ENCODE measurements at regions not wholly inside any gene's neighbourhood (a gene's known extent, or its start where the extent isn't known, plus 50 kb on each side); places are given as distances from the start of the nearest gene placed in this dataset.

DNA sequence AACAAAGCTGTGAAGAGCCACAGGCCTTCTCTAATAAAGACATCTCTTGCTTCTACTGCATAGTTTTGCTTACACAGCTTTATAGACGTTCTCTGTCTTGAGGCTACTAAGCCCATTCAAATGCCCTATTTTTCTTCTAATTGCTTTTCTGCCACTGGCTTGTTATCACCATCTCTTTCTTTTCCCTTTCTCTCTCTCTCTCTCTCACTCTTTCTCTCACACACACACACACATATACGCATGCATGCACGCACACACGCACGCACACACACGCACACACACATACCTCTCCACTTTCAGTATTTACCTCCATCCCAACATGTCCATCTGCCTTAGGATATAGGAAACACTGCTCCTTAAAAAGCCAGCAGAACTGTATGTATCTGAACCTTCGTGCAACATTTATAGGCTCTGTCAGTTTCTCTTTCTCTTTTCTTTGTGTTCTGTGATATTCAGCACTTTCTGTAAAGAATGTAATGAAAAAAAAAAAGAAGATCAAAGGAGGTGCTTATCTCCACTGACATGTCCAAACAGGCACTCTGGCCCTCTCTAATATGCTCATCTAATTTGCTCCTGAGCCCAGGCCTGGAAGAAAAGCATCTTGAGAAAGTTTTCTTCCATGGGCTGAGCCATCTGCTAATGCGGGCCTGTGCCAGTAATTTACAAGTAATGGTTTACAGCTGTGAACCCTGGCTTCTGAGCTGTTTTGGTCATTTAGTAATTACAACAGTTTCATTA lies 1046.7 kb upstream of the MAP3K7 start:
- no peak for DNase-seq (ENCODE audit: low spot score)

DNA sequence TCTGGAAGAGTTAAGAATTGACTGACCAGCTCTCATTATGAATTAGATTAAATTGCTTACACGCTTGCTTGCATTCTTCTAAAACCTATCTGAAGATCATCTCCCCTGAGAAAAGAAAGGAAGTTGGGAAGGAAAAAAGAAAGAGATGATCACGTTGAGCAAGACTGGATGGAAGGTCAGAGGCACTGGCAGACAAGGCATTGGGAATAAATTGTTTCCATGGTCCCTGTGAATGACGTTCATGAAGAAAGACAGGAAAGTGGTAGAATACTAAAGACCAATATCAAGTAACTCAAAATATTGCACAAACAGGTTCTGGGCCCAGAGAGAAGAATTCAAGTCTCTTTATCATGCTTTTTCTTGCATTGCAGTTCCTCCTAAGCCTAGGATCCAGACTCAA lies 1045.4 kb upstream of the MAP3K7 start:
- no peak for DNase-seq (ENCODE audit: low spot score)

DNA sequence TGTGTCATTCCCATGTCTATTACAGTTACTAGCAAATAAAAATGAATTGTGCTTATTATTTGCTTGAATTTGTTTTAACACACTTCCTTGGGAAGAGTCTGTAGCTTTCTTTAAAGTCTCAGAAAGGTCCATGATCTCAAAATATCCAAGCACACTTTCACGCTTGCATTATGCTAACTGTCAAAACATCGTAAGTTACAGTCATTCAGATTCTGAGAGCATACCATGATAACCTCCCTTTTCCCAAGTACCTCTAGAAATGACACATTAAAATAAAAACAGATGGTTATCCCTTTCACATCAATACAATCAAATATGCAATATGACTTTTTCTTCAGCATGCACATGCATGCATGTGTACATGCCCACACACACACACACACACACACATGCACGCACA lies 1044.4 kb upstream of the MAP3K7 start:
- no peak for DNase-seq (ENCODE audit: low spot score)

DNA sequence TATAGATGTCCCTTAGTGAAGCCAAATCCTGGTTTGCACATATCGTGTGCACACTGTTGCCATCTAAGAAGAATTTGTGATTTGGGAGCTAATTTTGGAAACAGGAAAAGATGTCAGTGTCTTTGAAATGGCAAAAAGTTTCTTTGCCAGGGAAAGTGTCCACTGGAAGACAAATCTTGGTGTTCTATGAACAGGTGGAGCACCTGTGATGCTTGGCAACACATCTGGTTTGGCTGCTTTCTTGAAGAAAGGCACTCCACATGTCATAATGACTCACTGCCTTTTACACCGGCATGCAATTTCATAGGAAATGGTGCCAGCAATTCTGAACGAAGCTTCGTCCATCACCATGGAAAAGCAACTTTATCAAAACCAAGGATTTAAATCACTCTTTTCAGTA lies 1040.0 kb upstream of the MAP3K7 start:
- no peak for DNase-seq (ENCODE audit: low spot score)

DNA sequence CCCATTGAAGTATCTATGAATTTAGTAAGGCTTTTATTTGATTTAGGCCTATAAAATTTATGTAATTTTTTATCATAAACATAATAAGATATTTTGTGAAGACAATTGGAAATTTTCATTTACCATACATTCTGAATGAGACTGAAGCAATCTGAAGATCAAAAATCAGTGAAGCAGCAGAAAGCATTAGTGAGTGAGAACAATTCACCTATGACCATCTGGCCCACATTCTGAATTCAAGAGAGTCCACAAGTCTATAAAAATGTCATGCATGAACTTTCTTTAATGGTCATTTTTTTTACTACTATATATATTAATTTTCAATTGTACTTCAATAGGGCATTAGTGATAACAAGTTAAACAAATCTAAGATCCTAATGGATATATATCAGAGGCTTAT lies 1026.6 kb upstream of the MAP3K7 start:
- no peak for DNase-seq (ENCODE audit: low spot score)

DNA sequence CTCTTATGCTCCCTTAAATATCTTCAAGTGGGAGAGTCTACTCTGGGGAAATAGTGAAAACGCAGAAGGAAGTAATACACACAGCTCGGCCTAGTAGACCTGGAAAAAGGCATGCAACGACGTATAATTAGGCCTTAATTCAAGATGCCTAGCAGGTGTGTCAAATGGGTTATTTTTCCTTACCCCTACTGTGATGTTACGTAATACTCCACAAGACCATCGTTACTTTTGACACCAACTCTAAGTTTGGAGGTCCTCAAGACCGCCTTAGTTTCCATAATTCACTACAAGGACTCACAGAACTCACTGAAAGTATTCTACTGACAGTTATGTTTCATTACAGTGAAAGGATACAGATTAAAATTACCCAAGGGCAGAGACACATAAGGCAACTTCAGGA lies 1024.3 kb upstream of the MAP3K7 start:
- DNase-seq (ENCODE audit: low spot score): no peak

DNA sequence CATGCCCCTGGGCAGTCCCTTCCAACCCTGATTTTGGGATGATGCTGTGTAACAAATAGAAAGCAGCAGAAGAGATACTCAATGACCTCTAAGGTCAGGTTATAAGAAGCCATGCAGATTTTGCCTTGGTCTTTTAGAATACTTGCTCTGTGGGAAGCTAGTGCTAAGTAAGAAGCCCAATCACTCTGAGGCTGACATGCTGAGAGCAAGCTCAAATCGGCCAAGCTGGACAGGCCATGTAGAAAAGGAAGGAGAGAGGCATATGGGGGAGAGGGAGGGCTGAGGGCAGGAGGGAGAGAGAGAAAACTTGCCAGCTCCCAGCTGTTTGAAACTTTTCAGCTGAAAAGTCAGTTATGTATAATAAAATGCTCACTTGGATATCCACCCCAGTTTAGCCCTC lies 1021.6 kb upstream of the MAP3K7 start:
- DNase-seq (ENCODE audit: low spot score): no peak

DNA sequence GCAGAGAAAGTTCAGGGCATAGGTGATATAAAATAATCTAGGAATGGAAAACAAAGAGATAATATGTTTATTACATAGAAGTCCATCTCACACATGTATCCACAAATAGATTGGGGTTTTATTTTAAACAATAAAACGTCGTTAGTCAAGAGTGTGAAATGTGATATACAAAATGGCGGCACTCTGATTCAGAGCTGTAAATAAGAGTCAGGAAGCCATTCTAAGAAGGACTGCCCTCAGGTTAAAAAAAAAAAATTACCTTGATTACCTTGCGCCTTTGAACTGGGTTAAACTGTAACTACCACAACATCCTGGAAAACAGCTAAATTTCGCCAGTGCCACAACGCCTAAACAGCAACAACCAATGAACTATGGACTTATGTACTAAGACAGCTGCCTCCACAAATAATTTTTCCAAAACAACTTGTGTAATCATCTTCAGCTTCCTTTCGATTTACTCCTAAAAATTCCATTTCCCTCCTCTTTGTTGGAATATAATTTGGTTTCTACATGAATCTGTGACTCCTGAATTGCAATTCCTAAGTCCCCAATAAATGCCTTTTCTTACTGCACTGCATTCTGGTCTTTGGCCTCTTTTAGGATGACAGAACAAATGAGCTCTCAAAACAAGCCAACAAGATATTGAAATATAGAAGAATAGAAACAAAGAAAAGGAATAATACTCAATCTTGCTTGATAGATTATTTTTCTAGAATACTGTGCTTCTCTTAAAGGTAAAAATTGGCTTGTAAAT lies 1019.5 kb upstream of the MAP3K7 start:
- no peak for DNase-seq (ENCODE audit: low spot score)

DNA sequence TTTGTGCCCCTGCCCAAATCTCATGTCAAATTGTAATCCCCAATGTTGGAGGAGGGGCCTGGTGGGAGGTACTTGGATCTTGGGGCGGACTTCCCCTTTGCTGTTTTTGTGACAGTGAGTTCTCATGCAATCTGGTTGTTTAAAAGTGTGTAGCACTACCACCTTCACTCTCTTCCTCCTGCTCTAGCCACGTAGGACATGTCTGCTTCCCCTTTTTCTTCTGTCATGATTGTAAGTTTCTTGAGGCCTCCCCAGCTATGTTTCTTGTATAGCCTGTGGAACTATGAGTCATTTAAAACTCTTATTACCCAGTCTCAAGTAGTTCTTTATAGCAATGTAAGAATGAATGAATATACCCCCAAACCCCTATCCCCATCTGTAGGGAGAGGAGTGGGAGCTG lies 1013.7 kb upstream of the MAP3K7 start:
- no peak for DNase-seq (ENCODE audit: low spot score)

DNA sequence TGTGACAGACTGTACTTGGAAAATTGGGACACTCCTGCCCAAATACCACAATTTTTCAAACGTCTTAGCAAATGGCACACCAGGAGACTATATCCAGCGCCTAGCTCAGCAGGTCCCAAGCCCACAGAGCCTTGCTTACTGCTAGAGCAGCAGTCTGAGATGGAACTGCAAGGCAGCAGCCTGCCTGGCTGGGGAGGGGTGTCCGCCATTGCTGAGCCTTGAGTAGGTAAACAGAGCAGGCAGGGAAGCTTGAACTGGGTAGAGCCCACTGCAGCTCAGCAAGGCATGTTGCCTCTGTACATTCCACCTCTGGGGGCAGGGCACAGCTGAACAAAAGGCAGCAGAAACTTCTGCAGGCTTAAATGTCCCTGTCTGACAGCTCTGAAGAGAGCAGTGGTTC lies 1003.3 kb upstream of the MAP3K7 start:
- DNase-seq (ENCODE audit: low spot score): no peak

DNA sequence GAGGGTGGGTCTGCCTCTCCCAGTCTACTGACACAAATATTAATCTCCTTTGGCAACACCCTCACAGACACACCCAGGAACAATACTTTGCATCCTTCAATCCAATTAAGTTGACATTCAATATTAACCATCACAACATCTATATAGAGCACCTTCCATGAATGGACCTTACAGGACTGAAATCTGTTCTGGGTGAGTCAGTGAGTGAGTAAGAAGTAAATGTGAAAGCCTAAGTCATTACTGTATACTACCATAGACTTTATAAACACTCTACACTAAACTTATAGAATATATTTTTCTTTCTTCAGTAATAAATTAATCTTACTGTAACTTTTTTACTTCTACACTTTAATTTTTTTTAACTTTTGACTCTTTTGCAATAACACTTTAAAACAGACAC lies 993.8 kb upstream of the MAP3K7 start:
- DNase-seq (ENCODE audit: low spot score): no peak

DNA sequence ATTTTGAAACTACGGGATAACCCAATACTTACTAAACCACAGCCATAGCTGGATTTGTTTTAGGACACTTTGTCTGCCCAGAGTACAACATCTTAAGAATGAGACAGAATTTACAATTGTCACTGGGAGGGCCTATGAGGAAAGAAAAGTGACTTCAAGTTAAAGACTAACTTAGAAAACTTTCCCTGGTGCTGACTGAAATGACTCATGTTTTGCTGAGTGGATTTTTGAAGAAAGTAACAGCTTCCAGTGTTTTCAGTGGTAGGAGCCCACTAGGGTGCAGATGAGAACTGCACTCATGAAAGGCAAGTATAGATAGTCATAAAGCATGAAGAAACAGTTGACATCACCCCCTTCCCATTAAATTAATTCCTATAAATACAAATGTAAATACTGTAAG lies 988.2 kb upstream of the MAP3K7 start:
- DNase-seq (ENCODE audit: low spot score): no peak

DNA sequence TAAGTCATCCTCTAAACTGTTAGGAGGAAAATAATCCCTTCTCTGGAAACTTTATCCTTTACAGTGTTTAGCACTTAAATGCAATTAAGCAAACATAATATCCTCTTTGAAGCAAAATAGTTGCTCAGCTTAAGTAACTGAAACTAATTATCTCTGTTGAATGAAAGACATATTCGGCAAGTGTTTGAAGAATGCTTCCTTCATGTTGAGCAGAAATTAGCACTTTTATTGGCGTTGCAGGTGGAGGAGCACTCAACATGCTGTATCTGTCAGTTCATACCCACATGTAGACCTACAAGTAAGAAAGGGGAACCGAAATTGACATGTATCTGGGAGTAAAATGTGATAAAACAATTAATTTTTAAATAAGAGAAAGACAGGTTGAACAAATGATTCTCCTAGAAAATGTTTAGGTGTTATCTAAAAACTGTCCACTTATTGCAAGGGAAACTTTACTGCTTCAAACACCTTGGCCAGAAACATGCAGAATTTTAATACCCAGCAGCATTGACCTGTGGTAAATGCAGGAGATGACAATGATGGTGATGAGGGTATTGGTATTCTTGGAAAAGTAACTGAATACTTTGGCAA lies 987.0 kb upstream of the MAP3K7 start:
- no peak for DNase-seq (ENCODE audit: low spot score)

DNA sequence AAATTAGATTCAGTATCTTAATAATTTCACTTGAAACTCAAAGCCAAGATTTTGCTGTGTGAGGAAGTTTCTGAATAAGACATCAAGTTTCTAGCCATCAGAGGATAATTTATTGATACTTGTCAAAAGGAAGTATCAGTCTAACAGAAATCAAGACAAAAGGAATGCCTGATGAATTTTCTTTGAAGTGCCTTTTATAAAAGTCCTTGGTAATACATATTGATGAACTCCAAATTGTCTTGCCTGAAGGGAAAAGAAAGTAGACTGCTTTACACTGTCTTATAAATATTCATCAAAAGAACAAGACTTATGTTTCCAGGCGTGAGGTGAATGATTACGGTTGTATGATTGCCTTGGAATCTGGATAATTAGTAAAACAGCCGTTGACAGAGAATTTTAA lies 986.0 kb upstream of the MAP3K7 start:
- DNase-seq (ENCODE audit: low spot score): no peak

DNA sequence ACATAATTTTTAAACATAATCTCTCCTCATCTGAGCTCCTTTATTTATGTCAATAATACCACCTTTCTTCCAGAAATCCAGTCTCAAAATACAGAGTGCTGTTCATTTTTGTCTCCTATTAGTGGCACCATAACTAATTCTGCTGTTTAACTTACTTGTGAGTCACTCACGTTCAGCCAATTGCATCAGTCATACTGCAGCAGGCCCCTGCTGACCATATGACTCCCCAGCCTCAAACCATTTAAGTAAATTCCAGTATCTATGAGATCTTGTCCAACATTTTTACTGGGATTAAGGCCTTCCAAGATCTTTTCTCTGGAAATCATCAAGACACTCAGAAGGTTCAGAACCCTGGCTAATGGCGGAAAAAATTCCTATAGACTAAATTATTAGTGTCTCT lies 982.2 kb upstream of the MAP3K7 start:
- no peak for DNase-seq (ENCODE audit: low spot score)

DNA sequence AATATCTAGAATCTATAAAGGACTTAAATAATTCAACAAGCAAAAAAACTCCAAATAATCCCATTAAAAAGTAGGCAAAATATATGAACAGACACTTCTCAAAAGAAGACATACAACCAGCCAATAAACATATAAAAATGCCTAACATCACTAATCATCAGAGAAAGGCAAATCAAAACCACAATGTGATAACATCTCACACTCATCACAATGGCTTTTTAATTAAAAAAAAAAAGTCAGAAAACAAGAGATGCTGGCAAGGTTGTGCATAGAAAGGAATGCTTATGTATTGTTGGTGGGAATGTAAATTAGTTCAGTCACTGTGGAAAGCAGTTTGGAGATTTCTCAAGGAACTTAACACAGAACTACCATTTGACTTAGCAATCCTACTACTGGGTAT lies 979.6 kb upstream of the MAP3K7 start:
- DNase-seq (ENCODE audit: low spot score): no peak

DNA sequence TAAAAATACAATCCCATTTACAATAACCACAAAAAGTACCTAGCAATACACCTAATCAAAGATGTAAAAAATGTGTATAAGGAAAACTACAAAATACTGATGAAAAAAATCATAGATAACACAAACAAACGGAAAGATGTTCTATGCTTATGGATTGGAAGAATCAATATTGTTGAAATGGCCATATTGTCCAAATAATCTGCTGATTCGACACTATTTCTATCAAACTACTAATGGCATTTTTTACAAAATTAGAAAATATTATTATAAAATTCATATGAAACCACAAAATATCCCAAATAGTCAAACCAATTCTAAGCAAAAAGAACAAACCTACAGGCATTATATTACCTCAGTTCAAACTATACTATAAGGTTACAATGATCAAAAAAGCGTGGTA lies 978.3 kb upstream of the MAP3K7 start:
- no peak for DNase-seq (ENCODE audit: low spot score)

DNA sequence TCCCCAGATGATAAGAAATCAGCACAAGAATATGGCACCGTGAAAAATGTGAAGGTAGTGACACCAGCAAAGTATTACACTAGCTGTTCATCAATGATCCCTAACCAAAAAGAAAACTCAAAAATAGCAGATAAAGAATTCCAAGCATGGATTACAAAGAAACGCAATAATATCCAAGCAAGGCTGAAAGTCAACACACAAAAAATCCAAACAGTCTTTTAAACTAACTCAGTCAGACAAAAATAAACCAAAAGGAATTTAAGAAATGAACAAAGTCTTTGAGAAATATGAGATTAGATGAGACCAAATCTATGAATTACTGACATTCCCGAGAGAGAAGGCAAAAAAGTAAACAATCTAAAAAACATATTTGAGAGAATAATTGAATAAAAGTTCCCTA lies 976.1 kb upstream of the MAP3K7 start:
- DNase-seq (ENCODE audit: low spot score): no peak

DNA sequence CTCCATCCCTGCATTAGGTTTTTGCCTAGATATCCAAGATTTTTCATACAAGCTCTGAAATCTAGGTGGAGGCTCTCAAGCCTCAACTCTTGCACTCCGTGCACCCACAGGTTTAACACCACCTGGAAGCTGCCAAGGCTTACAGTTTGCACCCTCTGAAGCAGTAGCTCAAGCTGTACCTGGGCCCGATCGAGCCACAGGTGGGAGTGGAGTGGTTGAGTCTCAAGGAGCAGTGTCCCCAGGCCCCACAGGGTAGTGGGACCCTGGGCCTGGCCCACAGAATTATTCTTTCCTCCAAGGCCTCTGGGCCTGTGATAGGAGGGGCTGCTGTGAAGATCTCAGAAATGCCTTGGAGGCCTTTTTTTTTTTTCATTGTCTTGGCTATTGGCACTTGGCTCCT lies 973.5 kb upstream of the MAP3K7 start:
- DNase-seq (ENCODE audit: low spot score): no peak

DNA sequence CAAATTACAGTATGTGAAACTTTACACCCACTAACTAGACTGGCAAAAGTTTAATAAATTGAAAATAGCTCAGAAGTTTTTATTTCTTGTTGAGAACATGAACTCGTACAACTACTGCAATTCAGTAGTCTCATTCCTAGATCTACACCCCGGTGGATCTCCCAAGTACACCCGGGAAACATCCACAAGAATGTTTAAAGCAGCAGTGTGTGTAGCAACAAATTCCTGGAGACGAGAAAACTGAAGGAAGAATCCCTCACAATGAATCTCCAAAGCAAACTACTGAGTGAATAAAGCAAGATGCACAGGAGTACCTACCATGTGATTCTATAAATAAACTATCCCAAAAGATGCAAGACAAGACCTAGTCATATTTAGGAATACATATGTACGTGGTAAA lies 954.0 kb upstream of the MAP3K7 start:
- no peak for DNase-seq (ENCODE audit: low spot score)

DNA sequence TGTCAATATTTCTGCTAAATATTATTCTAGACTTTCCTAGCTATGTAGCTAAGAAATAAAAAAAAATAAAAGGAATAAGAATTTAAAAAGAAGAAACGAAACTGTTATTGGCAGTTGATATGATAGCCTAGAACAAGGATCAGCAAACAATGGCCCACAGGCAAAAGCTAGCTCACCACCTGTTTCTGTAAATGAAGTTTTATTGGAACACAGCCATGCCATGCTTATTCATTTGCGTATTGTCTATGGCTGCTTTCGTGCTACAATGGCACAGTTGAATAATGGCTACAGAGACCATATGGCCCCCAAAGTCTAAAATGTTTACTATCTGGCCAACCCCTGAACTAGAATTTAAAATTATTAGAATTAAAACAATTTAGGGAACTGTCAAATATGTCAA lies 952.6 kb upstream of the MAP3K7 start:
- no peak for DNase-seq (ENCODE audit: low spot score)

DNA sequence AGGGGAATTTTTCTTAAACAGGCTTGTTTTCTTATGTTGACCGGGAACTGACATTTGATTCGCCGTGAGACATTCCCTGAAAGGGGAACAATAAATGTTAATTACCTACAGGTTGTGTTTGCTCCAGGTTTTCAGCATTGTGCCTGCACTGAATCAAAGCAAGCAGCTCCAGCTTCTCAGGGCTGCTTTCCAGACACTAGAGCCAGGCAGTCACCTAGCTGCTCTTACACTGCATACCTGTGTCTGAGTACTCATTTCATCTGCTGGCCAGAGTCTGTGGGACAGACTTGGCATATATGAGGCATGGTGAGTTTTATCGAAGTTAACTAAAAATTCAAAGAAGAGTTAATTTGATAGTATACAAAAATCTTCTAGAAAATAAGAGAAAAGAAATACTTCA lies 951.8 kb upstream of the MAP3K7 start:
- no peak for DNase-seq (ENCODE audit: low spot score)

DNA sequence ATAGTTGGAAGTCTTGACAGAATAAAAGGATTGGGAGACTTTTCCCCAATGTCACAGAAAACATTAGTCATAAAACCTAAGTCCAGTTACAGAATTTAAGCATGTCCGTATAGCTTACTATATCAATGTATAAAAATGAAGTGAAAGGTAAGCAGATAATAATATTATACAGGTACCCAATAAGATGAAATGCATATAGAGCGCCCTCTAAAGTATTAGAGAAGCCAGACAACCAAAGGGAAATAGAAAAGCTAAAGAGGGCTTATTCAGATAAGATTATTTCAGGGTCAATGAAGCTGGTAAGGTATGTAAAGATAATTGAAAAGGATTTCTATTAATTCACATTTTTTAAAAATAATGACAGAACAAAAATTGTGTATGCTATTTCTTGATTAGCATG lies 947.7 kb upstream of the MAP3K7 start:
- DNase-seq (ENCODE audit: low spot score): no peak

DNA sequence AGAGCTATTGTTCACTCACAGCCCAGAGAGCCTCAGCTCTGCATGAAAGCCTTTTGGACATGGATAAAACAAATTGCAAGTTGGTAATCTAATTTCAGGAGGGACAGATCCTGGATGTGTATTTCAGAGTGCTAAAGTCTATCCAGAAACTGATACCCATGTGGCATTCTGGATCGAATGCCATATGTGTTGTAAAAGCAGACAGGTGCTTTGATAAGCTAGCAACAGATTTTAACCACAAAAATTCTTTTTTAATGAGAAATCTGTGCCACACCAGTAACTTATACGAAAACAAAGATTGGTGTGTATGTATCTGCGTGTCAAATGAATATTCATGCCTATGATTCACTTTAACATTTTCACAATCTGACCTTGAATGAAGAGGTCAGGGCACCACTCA lies 936.6 kb upstream of the MAP3K7 start:
- no peak for DNase-seq (ENCODE audit: low spot score)
